K562 (cell line): ENCODE measurements at regions not wholly inside any gene's neighbourhood (a gene's known extent, or its start where the extent isn't known, plus 50 kb on each side); places are given as distances from the start of the nearest gene placed in this dataset.

ENCODE experiments used
- ATAC-seq: fragments of 200-7000 bp; cut with Tn5 transposase; 3 replicates; pipeline ENCODE4 v1.9.1; 2020; ENCODE audit warnings: moderate library complexity
- BruUV-seq: library from RNA; stranded (reverse); fragments of 400-500 nt; replicated peaks from 2 replicates; lab custom pipeline; 2021; lab: Mats Ljungman, UMichigan
- CTCF ChIA-PET: fragments of 300-600 bp; formaldehyde crosslinking; extraction: SDS; loops from one replicate; lab custom pipeline; 2021; ENCODE audit warnings: low intra/inter-chr PET ratio; lab: Yijun Ruan, JAX
- POLR2A ChIA-PET: fragments of 300-600, 350-650 bp; sonication (Branson Sonifier 250); formaldehyde crosslinking; extraction: SDS; loops from one replicate; lab custom pipeline; 2021; ENCODE audit warnings: antibody characterized with exemption, inconsistent platforms; lab: Yijun Ruan, JAX
- DNase-seq, 4 experiments: peaks; one replicate each; pipeline versions ENCODE4 v3.0.0 to v3.0.0-alpha.2; 2011 to 2018; ENCODE audit warnings: low spot score in 3 of 4, mixed read lengths in 3 of 4; ENCODE audit errors: extremely low read depth in 1 of 4
- FAIRE-seq: peaks from 2 replicates; lab custom pipeline; 2011; peaks lifted over from hg19 to GRCh38; lab: Jason Lieb, UNC
- H2AFZ ChIP-seq: 2 replicates; pipeline ENCODE4 v1.6.0; 2011; ENCODE audit warnings: low read depth, low read length, control low read depth, inconsistent platforms
- H3K27ac ChIP-seq: fragments of 200-600 bp; 3 replicates; pipeline ENCODE4 v1.8.0; 2011; ENCODE audit warnings: low read depth, mild to moderate bottlenecking, control low read depth, inconsistent platforms, low read length, moderate library complexity, mixed read lengths; ENCODE audit errors: extremely low read depth
- H3K27me3 ChIP-seq, 2 experiments: fragments of 300-600 bp in 1 of 2; 2 replicates in 1 of 2; 3 replicates in 1 of 2; pipeline versions ENCODE4 v1.6.0 to v1.8.0; 2011; ENCODE audit warnings: inconsistent platforms in 2 of 2, low read length in 2 of 2, mild to moderate bottlenecking in 1 of 2, mixed read lengths in 1 of 2, moderate library complexity in 1 of 2; ENCODE audit not compliant: control insufficient read depth in 2 of 2, insufficient read depth in 2 of 2
- H3K36me3 ChIP-seq: fragments of 300-600 bp; 3 replicates; pipeline ENCODE4 v1.8.0; 2011; ENCODE audit warnings: mild to moderate bottlenecking, low read length, inconsistent platforms; ENCODE audit not compliant: control insufficient read depth, insufficient read depth
- H3K4me1 ChIP-seq, 2 experiments: fragments of 200-600 bp in 1 of 2; replicated peaks in 1 of 2; 2 replicates in 1 of 2; 3 replicates in 1 of 2; pipeline versions ENCODE4 v1.5.1 to v1.8.0; 2011; ENCODE audit warnings: inconsistent platforms in 2 of 2, low read length in 2 of 2, mild to moderate bottlenecking in 1 of 2, mixed read lengths in 1 of 2, moderate library complexity in 1 of 2; ENCODE audit not compliant: control insufficient read depth in 2 of 2, insufficient read depth in 2 of 2
- H3K4me2 ChIP-seq: 2 replicates; pipeline ENCODE4 v1.6.1; 2011; ENCODE audit warnings: low read length, control low read depth, inconsistent platforms, mixed read lengths; ENCODE audit not compliant: insufficient read depth
- H3K4me3 ChIP-seq: fragments of 200-600 bp; sonication (generic), shearing (Covaris generic); 2 replicates; pipeline ENCODE4 v1.5.1; 2016; ENCODE audit warnings: control low read depth, inconsistent platforms
- H3K79me2 ChIP-seq: fragments of 200-600 bp; 3 replicates; pipeline ENCODE4 v1.8.0; 2011; ENCODE audit warnings: low read length, inconsistent platforms; ENCODE audit not compliant: control insufficient read depth, insufficient read depth
- H3K9ac ChIP-seq, 2 experiments: 2 replicates each; pipeline versions ENCODE4 v1.6.0 to v1.6.1; 2011; ENCODE audit warnings: low read depth in 2 of 2, low read length in 2 of 2, control low read depth in 1 of 2, inconsistent platforms in 1 of 2, mild to moderate bottlenecking in 1 of 2, mixed read lengths in 1 of 2; ENCODE audit not compliant: insufficient read depth in 1 of 2
- H3K9me1 ChIP-seq: one replicate; pipeline ENCODE4 v1.6.0; 2011; ENCODE audit warnings: inconsistent platforms, mild to moderate bottlenecking, low read length, moderate library complexity; ENCODE audit not compliant: control insufficient read depth, insufficient read depth
- H3K9me3 ChIP-seq: replicated peaks from 2 replicates; pipeline ENCODE4 v1.5.1; 2011; ENCODE audit warnings: low read depth, low read length, inconsistent platforms; ENCODE audit not compliant: control insufficient read depth, insufficient read depth
- H4K20me1 ChIP-seq: replicated peaks from 2 replicates; pipeline ENCODE4 v1.6.1; 2011; ENCODE audit warnings: low read length, inconsistent platforms, mixed read lengths; ENCODE audit not compliant: control insufficient read depth, insufficient read depth
- KLF16 ChIP-seq: IDR thresholded peaks from 2 replicates; pipeline ENCODE4 v1.6.1; 2016; ENCODE audit warnings: antibody characterized with exemption
- MGA ChIP-seq: fragments of 450-650 bp; IDR thresholded peaks from 2 replicates; pipeline ENCODE4 v1.6.1; 2016; ENCODE audit warnings: mild to moderate bottlenecking, moderate library complexity
- RAD51 ChIP-seq: fragments of 450-650 bp; IDR thresholded peaks from 2 replicates; pipeline ENCODE4 v1.7.1; 2016; ENCODE audit warnings: low read depth, mild to moderate bottlenecking, borderline replicate concordance
- RNF2 ChIP-seq: sonication (generic); IDR thresholded peaks from 2 replicates; pipeline ENCODE4 v1.6.1; 2016
- THAP7 ChIP-seq: fragments of 250-450 bp; sonication (Bioruptor Pico); IDR thresholded peaks from 2 replicates; pipeline ENCODE4 v1.5.0; 2021
- TOE1 ChIP-seq, 2 experiments: fragments of 450-650 bp in 1 of 2; sonication (generic) in 1 of 2; formaldehyde crosslinking in 1 of 2; IDR thresholded peaks; 2 replicates each; pipeline versions ENCODE4 v1.7.1 to v1.8.0; 2016 to 2022; ENCODE audit warnings: borderline replicate concordance in 2 of 2, mild to moderate bottlenecking in 2 of 2, antibody characterized with exemption in 1 of 2, inconsistent platforms in 1 of 2, low read depth in 1 of 2, missing genetic modification reagents in 1 of 2, moderate library complexity in 1 of 2
- ZNF134 ChIP-seq: fragments of 250-450 bp; sonication (Bioruptor Pico); conservative IDR thresholded peaks from 2 replicates; pipeline ENCODE4 v1.4.0; 2020
- in situ Hi-C: fragments of 300-500 bp; cut with MboI; formaldehyde crosslinking; loops from 4 replicates; pipeline ENCODE4 v1.15.0; 2018; ENCODE audit warnings: inconsistent platforms, mixed read lengths
- intact Hi-C: fragments of 100-400 bp; cut with micrococcal nuclease; formaldehyde crosslinking; loops from 2 replicates; pipeline ENCODE4 v1.14.2; 2022

DNA sequence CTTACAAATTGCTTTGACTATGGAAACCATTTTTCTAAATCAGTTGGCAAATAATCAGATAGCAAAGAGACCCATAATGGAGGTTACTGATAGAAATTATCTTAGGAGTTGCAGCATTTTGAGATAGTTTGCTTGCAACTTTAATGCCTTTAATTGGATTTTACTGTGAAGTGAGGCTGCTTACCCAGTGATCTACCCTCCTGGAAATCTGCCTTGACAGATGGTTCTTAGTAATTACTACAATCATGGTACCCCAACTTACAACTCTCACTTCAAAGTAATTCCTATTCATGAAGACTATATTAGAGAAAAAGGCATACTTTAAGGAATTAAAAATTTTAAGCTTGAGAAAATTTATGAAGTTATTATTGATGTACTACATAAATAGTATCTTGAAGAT is 1288.6 kb upstream of the CDH2 start:
- no TSS peak for BruUV-seq
- POLR2A ChIA-PET = no interaction called here
- TF ChIP-seq RNF2 (no peak), TOE1 (IDR thresholded peaks at IDR 0.05; ENCODE audit: borderline replicate concordance) (no peak), TOE1 (CRISPR knock-in tag; IDR thresholded peaks at IDR 0.05; ENCODE audit: borderline replicate concordance, low read depth) (no peak), RAD51 (no peak), MGA (no peak), KLF16 (no peak), ZNF134 (CRISPR knock-in tag) (no peak), THAP7 (CRISPR knock-in tag) (no peak)

More for the DNA sequence above, 1288.6 kb upstream of the CDH2 start:
- Histone ChIP-seq H3K9me3 (no peaks in the 10 kb centered on the region), H3K4me2 (no peak overlapping the region), H3K4me1 (no peaks in the 10 kb centered on the region), H3K27me3 (no peaks in the 10 kb centered on the region), H3K36me3 (no peaks in the 10 kb centered on the region), H3K27ac (no peak overlapping the region), H2AFZ (no peak overlapping the region), H3K9me1 (no peaks in the 10 kb centered on the region), H3K9ac (no peak overlapping the region), H4K20me1 (no peaks in the 10 kb centered on the region), H3K79me2 (no peaks in the 10 kb centered on the region), H3K4me3 (no peak overlapping the region)
- FAIRE-seq (no peak), DNase-seq (no peak), ATAC-seq (no peak)
- in situ Hi-C loops (no loop called here), intact Hi-C loops (no loop called here)
- CTCF ChIA-PET = no interaction called here
